IMR-90 (cell line): ENCODE measurements at regions not wholly inside any gene's neighbourhood (a gene's known extent, or its start where the extent isn't known, plus 50 kb on each side); places are given as distances from the start of the nearest gene placed in this dataset.

Experiments used
- ATAC-seq: fragments of 200-7000 bp; cut with Tn5 transposase; 2 replicates; pipeline ENCODE4 v1.9.1; 2020; ENCODE audit warnings: low read depth, mild to moderate bottlenecking, moderate library complexity
- BruUV-seq: library from RNA; stranded (reverse); fragments of 400-500 nt; replicated peaks from 2 replicates; lab custom pipeline; 2021; lab: Mats Ljungman, UMichigan
- CTCF ChIA-PET: fragments of 300-600 bp; formaldehyde crosslinking; extraction: SDS; loops from one replicate; lab custom pipeline; 2021; ENCODE audit warnings: antibody characterized with exemption; lab: Yijun Ruan, JAX
- POLR2A ChIA-PET: fragments of 300-600 bp; sonication (Branson Sonifier 250); formaldehyde crosslinking; loops from one replicate; lab custom pipeline; 2022; ENCODE audit warnings: antibody characterized with exemption; ENCODE audit not compliant: unreplicated experiment; lab: Charles Lee
- DNase-seq: peaks from one replicate; pipeline ENCODE4 v3.0.0; 2013
- H2AFZ ChIP-seq: replicated peaks from 2 replicates; pipeline ENCODE3; 2013; ENCODE audit warnings: low read length, mild to moderate bottlenecking; ENCODE audit not compliant: poor library complexity
- H2AK5ac ChIP-seq: 2 replicates; pipeline ENCODE4 v1.6.1; 2013; ENCODE audit warnings: low read depth, low read length, inconsistent platforms
- H2AK9ac ChIP-seq: replicated peaks from 2 replicates; pipeline ENCODE3; 2013; ENCODE audit warnings: mild to moderate bottlenecking, low read depth, low read length, moderate library complexity; ENCODE audit not compliant: poor library complexity
- H2BK120ac ChIP-seq: 2 replicates; pipeline ENCODE4 v1.6.1; 2013; ENCODE audit warnings: low read depth, low read length, inconsistent platforms
- H2BK15ac ChIP-seq: 3 replicates; pipeline ENCODE4 v1.6.1; 2013; ENCODE audit warnings: low read depth, low read length, inconsistent platforms
- H2BK20ac ChIP-seq: 2 replicates; pipeline ENCODE4 v1.6.1; 2013; ENCODE audit warnings: low read depth, mild to moderate bottlenecking, inconsistent platforms, low read length, moderate library complexity
- H2BK5ac ChIP-seq: 2 replicates; pipeline ENCODE4 v1.6.1; 2013; ENCODE audit warnings: mild to moderate bottlenecking, low read depth, low read length, inconsistent platforms; ENCODE audit not compliant: poor library complexity, severe bottlenecking
- H3K14ac ChIP-seq: replicated peaks from 2 replicates; pipeline ENCODE4 v1.6.1; 2013; ENCODE audit warnings: low read depth, low read length, inconsistent platforms
- H3K18ac ChIP-seq: 2 replicates; pipeline ENCODE4 v1.6.1; 2013; ENCODE audit warnings: low read depth, low read length, control low read depth
- H3K23ac ChIP-seq: 2 replicates; pipeline ENCODE4 v1.6.1; 2013; ENCODE audit warnings: low read depth, low read length, inconsistent platforms
- H3K27ac ChIP-seq: 2 replicates; pipeline ENCODE4 v1.5.1; 2013; ENCODE audit warnings: mild to moderate bottlenecking, control low read depth, low read length; ENCODE audit not compliant: insufficient read depth
- H3K27me3 ChIP-seq: 2 replicates; pipeline ENCODE4 v1.6.1; 2013; ENCODE audit warnings: low read length; ENCODE audit not compliant: control insufficient read depth, insufficient read depth
- H3K36me3 ChIP-seq: 2 replicates; pipeline ENCODE4 v1.6.1; 2013; ENCODE audit warnings: low read length, mixed read lengths; ENCODE audit not compliant: control insufficient read depth, insufficient read depth
- H3K4ac ChIP-seq: 2 replicates; pipeline ENCODE4 v1.6.1; 2013; ENCODE audit warnings: low read depth, low read length, inconsistent platforms
- H3K4me1 ChIP-seq: 2 replicates; pipeline ENCODE4 v1.6.1; 2013; ENCODE audit warnings: low read length, mixed read lengths; ENCODE audit not compliant: control insufficient read depth, insufficient read depth
- H3K4me2 ChIP-seq: 2 replicates; pipeline ENCODE4 v1.6.1; 2013; ENCODE audit warnings: low read depth, mild to moderate bottlenecking, control low read depth, low read length, moderate library complexity
- H3K4me3 ChIP-seq: 2 replicates; pipeline ENCODE4 v1.5.1; 2013; ENCODE audit warnings: low read depth, mild to moderate bottlenecking, control low read depth, low read length, moderate library complexity; ENCODE audit not compliant: insufficient read depth
- H3K56ac ChIP-seq: 2 replicates; pipeline ENCODE4 v1.6.1; 2013; ENCODE audit warnings: low read length, inconsistent platforms; ENCODE audit not compliant: insufficient read depth; ENCODE audit errors: extremely low read depth
- H3K79me1 ChIP-seq, 2 experiments: 2 replicates each; pipeline ENCODE4 v1.6.1; 2013; ENCODE audit warnings: low read length in 2 of 2, inconsistent platforms in 1 of 2, low read depth in 1 of 2
- H3K9ac ChIP-seq: 2 replicates; pipeline ENCODE4 v1.6.1; 2013; ENCODE audit warnings: low read depth, low read length, control low read depth
- H3K9me1 ChIP-seq: 2 replicates; pipeline ENCODE4 v1.6.1; 2013; ENCODE audit warnings: low read length, inconsistent platforms; ENCODE audit not compliant: insufficient read depth
- H3K9me3 ChIP-seq: 2 replicates; pipeline ENCODE4 v1.6.1; 2013; ENCODE audit warnings: low read length; ENCODE audit not compliant: control insufficient read depth, insufficient read depth
- H4K20me1 ChIP-seq: 2 replicates; pipeline ENCODE4 v1.6.1; 2013; ENCODE audit warnings: low read length, inconsistent platforms; ENCODE audit not compliant: insufficient read depth
- H4K5ac ChIP-seq: 2 replicates; pipeline ENCODE4 v1.6.1; 2013; ENCODE audit warnings: mild to moderate bottlenecking, low read depth, low read length, control low read depth
- H4K8ac ChIP-seq, 2 experiments: 2 replicates each; pipeline ENCODE4 v1.6.1; 2013; ENCODE audit warnings: low read depth in 2 of 2, low read length in 2 of 2, control low read depth in 1 of 2, inconsistent platforms in 1 of 2
- H4K91ac ChIP-seq: 2 replicates; pipeline ENCODE4 v1.6.1; 2013; ENCODE audit warnings: low read depth, low read length, inconsistent platforms; ENCODE audit not compliant: insufficient read depth
- BHLHE40 ChIP-seq: fragments of 150-350 bp; IDR thresholded peaks from 2 replicates; pipeline ENCODE4 v1.6.1; 2016; ENCODE audit warnings: mild to moderate bottlenecking, low read depth, low read length
- CEBPB ChIP-seq: IDR thresholded peaks from 2 replicates; pipeline ENCODE4 v1.6.1; 2012; ENCODE audit warnings: low read depth, low read length, improper control_type of control experiment
- CHD1 ChIP-seq: IDR thresholded peaks from 2 replicates; pipeline ENCODE4 v1.6.1; 2012; ENCODE audit warnings: low read depth, low read length, improper control_type of control experiment
- FOS ChIP-seq: fragments of 150-350 bp; IDR thresholded peaks from 2 replicates; pipeline ENCODE4 v1.6.1; 2016; ENCODE audit warnings: low read depth, low read length
- MAFK ChIP-seq: IDR thresholded peaks from 2 replicates; pipeline ENCODE4 v1.6.1; 2012; ENCODE audit warnings: low read depth, low read length, improper control_type of control experiment
- MAZ ChIP-seq: IDR thresholded peaks from 2 replicates; pipeline ENCODE4 v1.6.1; 2012; ENCODE audit warnings: low read depth, mild to moderate bottlenecking, low read length, improper control_type of control experiment, moderate library complexity, borderline replicate concordance
- MXI1 ChIP-seq: IDR thresholded peaks from 2 replicates; pipeline ENCODE4 v1.6.1; 2012; ENCODE audit warnings: low read depth, mild to moderate bottlenecking, low read length, moderate library complexity, borderline replicate concordance
- NFE2L2 ChIP-seq: fragments of 150-350 bp; IDR thresholded peaks from 2 replicates; pipeline ENCODE4 v1.6.1; 2016; ENCODE audit warnings: low read depth, mild to moderate bottlenecking, low read length
- POLR2A ChIP-seq: IDR thresholded peaks from 2 replicates; pipeline ENCODE4 v1.6.1; 2012; ENCODE audit warnings: mild to moderate bottlenecking, low read depth, low read length
- RAD21 ChIP-seq: IDR thresholded peaks from 2 replicates; pipeline ENCODE4 v1.6.1; 2012; ENCODE audit warnings: low read length, improper control_type of control experiment
- RCOR1 ChIP-seq: IDR thresholded peaks from 2 replicates; pipeline ENCODE4 v1.6.1; 2012; ENCODE audit warnings: mild to moderate bottlenecking, low read length, improper control_type of control experiment; ENCODE audit not compliant: insufficient replicate concordance
- RFX5 ChIP-seq: IDR thresholded peaks from 2 replicates; pipeline ENCODE4 v1.8.0; 2012; ENCODE audit warnings: low read depth, mild to moderate bottlenecking, low read length, moderate library complexity
- SMC3 ChIP-seq: fragments of 150-350 bp; IDR thresholded peaks from 2 replicates; pipeline ENCODE4 v1.6.1; 2016; ENCODE audit warnings: low read depth, mild to moderate bottlenecking, antibody characterized with exemption, low read length, moderate library complexity
- dilution Hi-C: fragments of 300-500 bp; cut with HindIII; formaldehyde crosslinking; loops from one replicate; pipeline ENCODE4 v1.14.3; 2018; ENCODE audit warnings: low sequenced_read_pairs; ENCODE audit not compliant: unreplicated experiment
- in situ Hi-C: fragments of 300-500 bp; cut with MboI; formaldehyde crosslinking; loops from 3 replicates; pipeline ENCODE4 v1.14.3; 2019; ENCODE audit warnings: low sequenced_read_pairs, inconsistent platforms, mixed read lengths
- intact Hi-C: fragments of 100-400 bp; cut with micrococcal nuclease; formaldehyde crosslinking; loops from 2 replicates; pipeline ENCODE4 v1.10.0; 2022
- TF ChIP-seq, protein P1 (sequence below): conservative IDR thresholded peaks from 2 replicates; pipeline ENCODE4 v1.5.1; 2012; ENCODE audit warnings: mild to moderate bottlenecking, low read depth, low read length, improper control_type of control experiment
- TF ChIP-seq, protein P2 (sequence below): fragments of 150-350 bp; IDR thresholded peaks from 2 replicates; pipeline ENCODE4 v1.6.1; 2017; ENCODE audit warnings: mild to moderate bottlenecking, antibody characterized with exemption, low read length, low read depth

DNA sequence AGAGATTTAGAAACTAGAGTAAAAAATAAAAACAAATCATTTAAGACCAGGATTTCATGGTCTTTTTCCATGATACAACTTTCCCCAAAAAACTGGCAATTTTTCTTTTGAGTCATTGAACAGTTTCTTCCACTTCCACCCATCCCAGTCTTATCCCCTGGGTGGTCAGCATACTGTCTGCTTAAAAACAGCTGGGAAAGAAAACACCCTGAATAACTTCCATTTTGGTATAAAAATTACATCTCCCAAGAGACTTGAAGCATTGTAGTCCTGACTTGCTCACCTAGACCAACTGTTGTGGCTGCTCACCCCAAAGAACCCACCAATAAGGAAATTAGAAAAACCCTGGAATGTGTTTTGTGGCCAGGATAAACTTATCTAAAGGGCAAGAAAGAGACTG is 731.3 kb downstream of the NR2F1-AS1 start:
- H3K27ac ChIP-seq: no peak overlapping the region
- no peak overlapping the region for H3K9ac ChIP-seq
- H2AK9ac ChIP-seq: no peak overlapping the region
- BruUV-seq: no TSS peak
- H3K4ac ChIP-seq: no peak overlapping the region
- intact Hi-C loops (loop anchor here (10.0 kb wide), 1 partner anchor 925 kb away; no protein-coding TSS in a partner anchor), dilution Hi-C loops (no loop called here), in situ Hi-C loops (no loop called here)
- no peak overlapping the region for H3K56ac ChIP-seq
- H2BK20ac ChIP-seq: no peak overlapping the region
- no peak overlapping the region for H2BK120ac ChIP-seq
- no peak overlapping the region for H3K4me3 ChIP-seq
- no peak overlapping the region for H4K5ac ChIP-seq
- no peak overlapping the region for H2AFZ ChIP-seq
- no peaks in the 10 kb centered on the region for H4K20me1 ChIP-seq
- no peak overlapping the region for H2BK15ac ChIP-seq
- DNase-seq: no peak
- H3K9me1 ChIP-seq: no peaks in the 10 kb centered on the region
- H4K91ac ChIP-seq: no peak overlapping the region
- TF ChIP-seq, protein P1, sequence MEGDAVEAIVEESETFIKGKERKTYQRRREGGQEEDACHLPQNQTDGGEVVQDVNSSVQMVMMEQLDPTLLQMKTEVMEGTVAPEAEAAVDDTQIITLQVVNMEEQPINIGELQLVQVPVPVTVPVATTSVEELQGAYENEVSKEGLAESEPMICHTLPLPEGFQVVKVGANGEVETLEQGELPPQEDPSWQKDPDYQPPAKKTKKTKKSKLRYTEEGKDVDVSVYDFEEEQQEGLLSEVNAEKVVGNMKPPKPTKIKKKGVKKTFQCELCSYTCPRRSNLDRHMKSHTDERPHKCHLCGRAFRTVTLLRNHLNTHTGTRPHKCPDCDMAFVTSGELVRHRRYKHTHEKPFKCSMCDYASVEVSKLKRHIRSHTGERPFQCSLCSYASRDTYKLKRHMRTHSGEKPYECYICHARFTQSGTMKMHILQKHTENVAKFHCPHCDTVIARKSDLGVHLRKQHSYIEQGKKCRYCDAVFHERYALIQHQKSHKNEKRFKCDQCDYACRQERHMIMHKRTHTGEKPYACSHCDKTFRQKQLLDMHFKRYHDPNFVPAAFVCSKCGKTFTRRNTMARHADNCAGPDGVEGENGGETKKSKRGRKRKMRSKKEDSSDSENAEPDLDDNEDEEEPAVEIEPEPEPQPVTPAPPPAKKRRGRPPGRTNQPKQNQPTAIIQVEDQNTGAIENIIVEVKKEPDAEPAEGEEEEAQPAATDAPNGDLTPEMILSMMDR: no peak
- TF ChIP-seq CHD1 (no peak), CEBPB (no peak), SMC3 (no peak), BHLHE40 (no peak), NFE2L2 (no peak), MAZ (no peak), MAFK (no peak), RCOR1 (no peak), MXI1 (no peak), RAD21 (no peak), RFX5 (no peak), POLR2A (no peak), FOS (no peak)
- TF ChIP-seq, protein P2, sequence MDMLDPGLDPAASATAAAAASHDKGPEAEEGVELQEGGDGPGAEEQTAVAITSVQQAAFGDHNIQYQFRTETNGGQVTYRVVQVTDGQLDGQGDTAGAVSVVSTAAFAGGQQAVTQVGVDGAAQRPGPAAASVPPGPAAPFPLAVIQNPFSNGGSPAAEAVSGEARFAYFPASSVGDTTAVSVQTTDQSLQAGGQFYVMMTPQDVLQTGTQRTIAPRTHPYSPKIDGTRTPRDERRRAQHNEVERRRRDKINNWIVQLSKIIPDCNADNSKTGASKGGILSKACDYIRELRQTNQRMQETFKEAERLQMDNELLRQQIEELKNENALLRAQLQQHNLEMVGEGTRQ: no peak
- H3K18ac ChIP-seq: no peak overlapping the region
- POLR2A ChIA-PET: no interaction called here
- no peaks in the 10 kb centered on the region for H3K4me1 ChIP-seq
- H3K9me3 ChIP-seq: no peaks in the 10 kb centered on the region
- no peak overlapping the region for H3K23ac ChIP-seq
- no peak overlapping the region for H4K8ac ChIP-seq
- no peak overlapping the region for H2BK5ac ChIP-seq
- no peak overlapping the region for H3K14ac ChIP-seq
- no peaks in the 10 kb centered on the region for H3K27me3 ChIP-seq
- no peak for ATAC-seq
- CTCF ChIA-PET: no interaction called here
- H3K36me3 ChIP-seq: no peaks in the 10 kb centered on the region
- H2AK5ac ChIP-seq: no peak overlapping the region
- H3K79me1 ChIP-seq: no peaks in the 10 kb centered on the region
- H3K4me2 ChIP-seq: no peak overlapping the region
